Heart right ventricle (tissue), 16 donors: ENCODE measurements at regions not wholly inside any gene's neighbourhood (a gene's known extent, or its start where the extent isn't known, plus 50 kb on each side); places are given as distances from the start of the nearest gene placed in this dataset.
"Not testable (repeated sequence)": the region's sequence is repeated elsewhere in the genome, so short reads cannot be mapped to it uniquely, and the experiment has no call there.

Source experiments
- ATAC-seq, 8 donors: fragments of 200-7000 bp; cut with Tn5 transposase; one replicate each; pipeline ENCODE4 v1.9.1; 2020; ENCODE audit warnings: mild to moderate bottlenecking in 8 of 8, moderate library complexity in 8 of 8, moderate number of reproducible peaks in 1 of 8
- DNase-seq, 2 donors: peaks; one replicate each; pipeline ENCODE4 v3.0.0-alpha.2; 2020
- H3K27ac ChIP-seq, 10 donors: fragments of 200-600 bp; sonication (generic) in 2 of 10; one replicate each; pipeline versions ENCODE4 v1.5.0 to v1.8.0; 2020 to 2022; ENCODE audit warnings: mild to moderate bottlenecking in 3 of 10
- H3K27me3 ChIP-seq, 7 donors: fragments of 200-600 bp; one replicate each; pipeline ENCODE4 v1.8.0; 2021 to 2022; ENCODE audit warnings: mild to moderate bottlenecking in 2 of 7
- H3K36me3 ChIP-seq, 9 donors: fragments of 200-600 bp; sonication (generic) in 1 of 9; one replicate each; pipeline versions ENCODE4 v1.5.0 to v1.8.0; 2020 to 2022; ENCODE audit warnings: mild to moderate bottlenecking in 2 of 9
- H3K4me1 ChIP-seq, 9 donors: fragments of 200-600 bp; sonication (generic) in 1 of 9; one replicate each; pipeline versions ENCODE4 v1.5.0 to v1.8.0; 2020 to 2022; ENCODE audit warnings: mild to moderate bottlenecking in 4 of 9
- H3K4me3 ChIP-seq, 10 donors: fragments of 200-600 bp; sonication (generic) in 2 of 10; one replicate each; pipeline versions ENCODE4 v1.5.0 to v1.8.0; 2020 to 2022; ENCODE audit warnings: mild to moderate bottlenecking in 7 of 10, moderate library complexity in 2 of 10
- H3K9me3 ChIP-seq, 11 donors: fragments of 200-600 bp in 10 of 11; sonication (generic) in 2 of 11; one replicate each; pipeline versions ENCODE4 v1.5.0 to v1.8.0; 2013 to 2022; ENCODE audit warnings: mild to moderate bottlenecking in 2 of 11, control low read depth in 1 of 11, moderate library complexity in 1 of 11
- WGBS, 2 donors: extraction: QIAGEN DNeasy Blood & Tissue Kit; methylation state at CpG; one replicate each; pipeline ENCODE4 v1.1.7; 2013; ENCODE audit warnings: inconsistent platforms in 1 of 2; 5-methylcytosine and 5-hydroxymethylcytosine counted together
- intact Hi-C, 10 donors: fragments of 100-400 bp; cut with DNase I; formaldehyde crosslinking; loops; one replicate each; pipeline versions ENCODE4 v1.11.1 to v1.14.2; 2022
- donor health status: Arrhythmogenic right ventricular cardiomyopathy.
- donor health status: ischemic (EF 13 %, LVEDD 7.1; RV severe dilation, severe dysfunction).
- donor health status: healthy with polysubstance abuse.
- donor health status: DM: no; HTN: yes; CAD: no.
- donor health status: DM: no; HTN: no; CAD: no.
- donor health status: ischemic (EF 25% LVEDD 6.9; RV normal size, moderate dysfunction).
- donor health status: ischemic (EF 25% LVEDD 5.7; RV mildly dilated, moderate dysfunction).
- donor health status: healthy.
- donor health status: DM: yes; HTN: yes; CAD: no.
- donor health status: Ischemic cardiomyopathy.
- donor health status: ischemic (EF 35%, LVEDD 5.7; RV mildly dilated, moderate dysfunction).
- donor health status: nonischemic (EF 11% LVEDD 7.7; RV severe dilation, severe dysfunction).
- donor health status: DM: yes; HTN: yes; CAD: no.
- donor health status: PGD.
- donor health status: ischemic (EF 29% LVEDD 5.4; RV normal size, mild dysfunction).
- donor health status: nonischemic (EF 23%, LVEDD 6.1; RV moderate dilation, normal function).

DNA sequence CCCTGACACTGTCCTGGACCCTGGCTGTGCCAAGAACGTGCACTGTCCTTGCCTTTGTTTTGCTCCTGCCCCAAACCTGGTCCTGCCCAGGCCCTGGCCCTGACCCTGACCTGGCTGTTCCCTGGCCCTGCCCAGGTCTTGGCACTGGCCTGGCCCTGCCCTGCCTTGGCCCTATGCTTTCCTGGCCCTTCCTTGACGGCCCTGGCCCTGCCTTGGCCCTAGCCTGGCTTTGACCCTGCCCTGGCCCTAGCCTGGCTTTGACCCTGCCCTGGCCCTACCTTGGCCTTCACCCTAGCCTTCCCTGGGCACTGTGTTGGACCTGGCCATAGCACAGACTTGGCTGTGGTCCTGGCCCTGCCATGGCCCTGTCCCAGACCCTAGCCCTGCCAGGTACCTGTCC is 252.9 kb downstream of the TP53TG3F start:
- H3K27me3 ChIP-seq, intact Hi-C loops, H3K4me1 ChIP-seq, DNase-seq, H3K27ac ChIP-seq, H3K9me3 ChIP-seq, ATAC-seq, H3K36me3 ChIP-seq, H3K4me3 ChIP-seq: not testable (repeated sequence)
- WGBS, 2 donors, result 30 to 47% methylated on average over 2 of the region's 2 CpGs

DNA sequence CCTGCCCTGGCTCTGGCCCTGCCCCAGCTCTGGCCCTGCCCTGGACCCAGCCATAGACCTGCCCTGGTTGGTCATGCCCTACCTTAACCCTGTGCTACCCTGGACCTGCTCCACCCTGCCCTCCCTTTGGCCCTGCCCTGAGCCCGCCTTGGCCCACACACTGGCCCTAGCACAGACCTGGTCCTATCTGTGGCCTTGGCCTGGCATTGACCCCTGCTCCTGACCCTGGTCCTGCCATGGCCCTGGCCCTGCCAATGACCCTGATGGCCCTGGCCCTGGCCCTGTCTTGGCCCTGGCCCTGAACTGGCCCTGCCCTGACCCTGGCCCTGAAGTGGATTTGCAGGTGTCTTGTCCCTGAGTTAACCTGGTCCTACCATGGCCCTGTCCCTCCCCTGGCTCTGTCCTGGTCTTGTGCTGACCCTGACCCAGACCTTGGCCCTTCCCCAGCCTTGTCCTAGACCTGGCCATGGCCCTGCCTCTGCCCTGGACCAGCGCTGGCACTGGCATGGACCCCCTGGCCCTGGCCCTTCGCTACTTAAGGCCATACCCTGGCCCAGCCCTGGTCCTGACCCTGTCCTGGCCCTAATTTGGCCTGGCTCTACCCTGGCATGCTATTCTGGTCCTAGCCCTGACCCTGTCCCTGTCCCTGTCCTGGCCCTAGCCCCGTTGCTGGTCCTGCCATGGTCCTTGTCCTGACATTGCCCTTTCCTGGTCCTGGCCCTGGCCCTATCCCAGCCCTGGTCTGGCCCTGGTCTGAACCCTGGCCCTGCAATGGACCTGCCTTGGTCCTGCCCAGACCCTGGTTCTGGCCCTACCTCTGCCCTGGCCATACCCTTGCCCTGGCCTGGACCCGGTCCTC is 253.7 kb downstream of the TP53TG3F start:
- H3K36me3 ChIP-seq, H3K9me3 ChIP-seq, DNase-seq, H3K4me3 ChIP-seq, intact Hi-C loops, ATAC-seq, H3K27ac ChIP-seq, H3K27me3 ChIP-seq, H3K4me1 ChIP-seq: not testable (repeated sequence)
- 74 to 75% methylated on average over 5 of the region's 5 CpGs for WGBS, 2 donors

DNA sequence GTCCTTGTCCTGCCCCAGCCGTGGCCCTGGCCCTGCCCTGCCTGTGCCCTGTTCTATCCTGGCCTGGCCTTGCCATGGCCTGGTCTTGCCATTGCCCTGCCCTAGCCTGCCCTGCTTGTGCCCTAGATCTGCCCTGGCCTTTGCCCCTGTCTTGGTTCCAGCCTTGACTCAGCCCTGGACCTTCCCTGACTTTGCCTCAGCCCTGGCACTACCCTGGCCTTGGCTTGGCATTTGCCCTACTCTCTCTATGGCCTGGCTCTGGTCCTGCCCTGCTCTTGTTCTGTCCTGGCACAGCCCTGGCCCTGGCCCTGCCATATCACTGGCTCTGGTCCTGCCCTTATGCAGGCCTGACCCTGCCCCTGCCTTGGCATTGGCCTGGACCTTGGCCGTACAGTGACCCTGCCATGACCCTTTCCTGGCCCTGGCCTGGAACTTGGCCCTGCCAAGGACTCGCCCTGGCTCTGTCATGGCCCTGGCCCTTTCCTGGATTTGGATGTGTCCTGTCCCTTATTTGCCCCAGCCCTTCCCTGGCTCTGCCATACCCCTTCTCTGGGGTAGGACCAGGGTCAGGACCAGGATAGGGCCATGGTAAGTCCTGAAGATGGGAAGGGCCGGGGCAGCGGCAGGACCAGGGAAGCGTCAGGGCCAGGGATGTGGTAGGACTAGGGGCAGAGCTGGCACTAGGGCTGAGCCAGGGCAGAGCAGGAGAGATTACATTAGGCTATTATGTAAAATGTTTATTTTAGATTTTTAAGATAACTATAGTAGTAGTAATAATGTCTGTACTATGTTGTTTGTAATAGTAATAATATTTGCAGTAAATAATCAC is 254.5 kb downstream of the TP53TG3F start:
- WGBS, 2 donors, result 84 to 86% methylated on average over 5 of the region's 6 CpGs
- DNase-seq, ATAC-seq, H3K4me3 ChIP-seq, H3K27me3 ChIP-seq, H3K9me3 ChIP-seq, H3K27ac ChIP-seq, H3K4me1 ChIP-seq, H3K36me3 ChIP-seq, intact Hi-C loops: not testable (repeated sequence)

DNA sequence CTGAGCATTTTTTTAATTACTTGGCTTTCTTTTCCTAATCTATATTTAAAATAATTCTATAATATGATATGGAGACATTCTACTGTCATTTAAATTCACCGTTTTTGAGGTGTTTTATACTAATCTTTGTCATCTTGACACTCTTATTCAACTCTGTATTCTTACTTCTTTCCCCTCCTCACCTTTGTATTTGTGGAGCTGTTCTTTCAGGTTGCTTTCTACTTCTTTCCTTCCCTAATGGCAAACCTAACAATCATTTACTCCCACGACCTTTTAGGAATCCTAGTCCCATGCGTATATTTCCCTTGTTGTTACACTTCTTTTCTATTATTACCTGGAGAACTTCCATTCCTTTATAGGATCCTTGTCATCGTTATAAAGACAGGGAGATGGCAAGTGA is 271.8 kb downstream of the TP53TG3F start:
- H3K27me3 ChIP-seq, H3K4me1 ChIP-seq, H3K4me3 ChIP-seq, H3K36me3 ChIP-seq, H3K9me3 ChIP-seq, H3K27ac ChIP-seq, intact Hi-C loops, DNase-seq, ATAC-seq: not testable (repeated sequence)
- WGBS, 2 donors, result 16 to 28% methylated on average over 3 of the region's 4 CpGs

DNA sequence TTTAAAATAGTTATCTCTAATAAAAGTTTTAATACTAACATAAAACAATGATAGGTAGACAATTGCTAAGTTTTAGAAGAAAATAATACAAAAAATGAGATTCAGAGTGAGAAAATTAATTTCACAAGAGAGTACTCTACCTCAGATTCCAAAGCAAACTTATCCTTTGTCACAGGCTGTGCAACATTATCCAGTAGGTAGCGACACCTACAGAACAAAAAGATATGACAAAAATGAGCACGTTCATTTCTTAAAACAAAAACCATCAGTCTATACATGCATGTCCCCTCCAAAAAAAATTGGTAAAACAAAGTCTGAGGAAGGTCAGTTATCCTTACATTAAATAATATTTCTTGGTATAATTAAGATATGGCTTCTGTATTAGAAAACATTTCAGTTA is 275.2 kb downstream of the TP53TG3F start:
- H3K9me3 ChIP-seq, DNase-seq, intact Hi-C loops, H3K4me1 ChIP-seq, H3K36me3 ChIP-seq, ATAC-seq, H3K27me3 ChIP-seq, H3K4me3 ChIP-seq, H3K27ac ChIP-seq: not testable (repeated sequence)
- 49 to 52% methylated on average over 2 of the region's 2 CpGs for WGBS, 2 donors

DNA sequence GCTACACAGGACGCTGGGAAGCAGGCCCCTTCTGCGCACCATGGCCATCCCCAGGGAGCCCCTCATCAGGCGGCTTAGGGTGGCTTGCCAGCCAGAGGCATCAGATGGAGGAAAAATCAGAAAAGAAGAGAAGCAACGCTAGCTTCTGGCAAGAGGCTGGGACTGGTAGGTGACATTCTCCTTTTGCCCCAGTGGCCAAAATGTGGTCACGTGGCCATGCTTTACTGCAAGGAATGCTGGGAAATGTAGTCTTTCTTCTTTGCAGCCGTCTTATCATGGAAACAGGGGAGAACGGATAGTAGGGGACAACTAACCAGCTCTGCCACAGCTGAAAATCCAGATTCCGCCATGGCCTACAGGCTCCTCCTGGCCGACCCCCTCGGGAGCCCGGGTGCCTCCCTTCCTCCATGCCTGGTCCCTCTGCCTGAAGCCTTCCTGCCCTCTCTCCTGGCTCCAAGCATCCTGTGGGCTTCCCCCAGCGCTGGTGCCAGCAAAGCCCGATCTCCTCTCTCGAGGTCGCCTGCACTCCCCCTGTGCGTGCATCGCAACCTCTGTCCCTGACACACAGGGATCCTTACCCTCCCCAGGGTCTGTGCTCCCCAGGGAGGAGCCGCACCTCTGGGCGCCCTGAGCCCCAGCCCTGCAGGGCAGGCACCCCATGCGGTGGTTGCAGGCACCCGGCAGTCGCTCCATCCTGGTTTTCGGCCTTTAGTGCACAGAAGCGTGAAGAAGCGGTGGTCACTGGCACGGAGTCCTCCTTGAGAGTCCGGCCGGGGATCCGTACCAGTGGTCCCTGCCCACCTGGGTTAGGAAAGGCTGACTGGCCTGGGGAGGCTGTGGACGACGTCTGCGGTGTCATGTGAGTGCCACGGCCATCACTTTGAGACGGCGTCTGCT is 307.7 kb downstream of the TP53TG3F start:
- WGBS, 2 donors, result 82 to 83% methylated on average over 29 to 30 of the region's 35 CpGs
- H3K4me3 ChIP-seq, intact Hi-C loops, H3K4me1 ChIP-seq, H3K27ac ChIP-seq, H3K36me3 ChIP-seq, ATAC-seq, DNase-seq, H3K27me3 ChIP-seq, H3K9me3 ChIP-seq: not testable (repeated sequence)

DNA sequence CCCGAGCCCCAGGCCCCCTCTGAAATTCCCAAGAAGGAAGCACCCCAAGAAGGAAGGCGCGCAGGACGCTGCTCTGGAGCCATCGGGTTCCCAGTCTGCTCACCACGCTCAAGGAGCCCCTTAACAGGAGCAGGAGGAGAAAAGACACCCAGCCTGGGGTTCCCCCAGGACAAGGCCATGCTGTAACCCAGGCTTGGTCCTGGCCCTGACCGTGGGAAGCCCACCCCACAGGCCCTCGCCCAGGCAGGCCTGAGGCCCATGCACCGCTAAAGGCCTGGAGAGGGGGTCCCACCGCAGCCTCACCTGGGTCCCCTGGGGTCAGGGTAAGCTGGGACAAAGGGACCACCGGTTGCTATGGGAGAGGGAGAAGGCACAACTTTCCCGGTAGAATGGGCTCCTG is 309.3 kb downstream of the TP53TG3F start:
- H3K4me1 ChIP-seq, H3K9me3 ChIP-seq, H3K36me3 ChIP-seq, H3K27ac ChIP-seq, H3K27me3 ChIP-seq, intact Hi-C loops, H3K4me3 ChIP-seq, DNase-seq: not testable (repeated sequence)
- ATAC-seq, result peak in 1 of 8 donors; percentile 22
- 96 to 97% methylated on average over 6 to 9 of the region's 12 CpGs for WGBS, 2 donors

DNA sequence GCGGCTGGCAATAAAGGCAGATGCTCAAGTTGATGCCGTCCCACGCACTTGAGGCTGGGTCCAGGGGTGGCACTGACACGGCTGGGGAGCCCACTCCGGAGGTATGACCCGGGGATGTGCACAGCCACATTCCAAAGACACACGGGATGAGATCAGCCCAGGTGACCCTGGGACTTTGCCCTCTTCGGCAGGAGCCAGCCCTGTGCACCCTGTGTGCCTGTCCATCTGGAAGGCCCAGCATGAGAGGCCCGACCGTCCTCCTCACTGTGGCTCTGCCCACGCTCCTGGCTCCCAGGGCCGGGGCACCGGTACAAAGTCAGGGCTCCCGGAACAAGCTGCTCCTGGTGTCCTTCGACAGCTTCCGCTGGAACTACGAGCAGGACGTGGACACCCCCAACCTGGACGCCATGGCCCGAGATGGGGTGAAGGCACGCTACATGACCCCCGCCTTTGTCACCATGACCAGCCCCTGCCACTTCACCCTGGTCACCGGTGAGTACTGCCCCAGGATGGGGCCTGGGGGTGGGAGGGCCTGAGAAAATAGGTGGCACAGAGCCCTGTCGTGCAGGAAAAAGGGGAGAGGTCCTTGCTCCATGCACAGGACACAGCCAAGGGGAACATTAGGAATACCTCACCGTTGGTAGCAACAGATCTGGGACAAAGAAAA is 309.9 kb downstream of the TP53TG3F start:
- DNase-seq, result not testable (repeated sequence)

DNA sequence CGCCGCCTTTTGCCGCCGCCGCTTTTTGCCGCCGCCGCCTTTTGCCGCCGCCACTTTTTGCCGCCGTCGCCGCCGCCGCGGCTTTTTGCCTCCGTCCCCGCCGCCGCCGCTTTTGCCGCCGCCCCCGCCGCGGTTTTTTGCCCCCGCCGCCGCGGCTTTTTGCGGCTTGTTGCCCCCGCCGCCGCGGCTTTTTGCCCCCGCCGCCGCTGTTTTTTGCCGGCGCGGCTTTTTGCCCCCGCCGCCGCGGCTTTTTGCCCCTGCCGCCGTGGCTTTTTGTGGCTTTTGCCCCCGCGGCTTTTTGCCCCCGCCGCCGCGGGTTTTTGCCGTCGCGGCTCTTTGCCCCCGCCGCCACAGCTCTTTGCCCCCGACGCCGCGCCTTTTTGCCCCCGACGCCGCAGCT is 311.1 kb downstream of the TP53TG3F start:
- H3K27ac ChIP-seq, ATAC-seq, DNase-seq, H3K9me3 ChIP-seq, H3K36me3 ChIP-seq, H3K27me3 ChIP-seq, H3K4me3 ChIP-seq, intact Hi-C loops, H3K4me1 ChIP-seq: not testable (repeated sequence)
- WGBS, 2 donors, result 50 to 51% methylated on average over 26 to 66 of the region's 66 CpGs

More for the DNA sequence above, 309.9 kb downstream of the TP53TG3F start:
- H3K27me3 ChIP-seq, H3K4me1 ChIP-seq, H3K9me3 ChIP-seq, H3K36me3 ChIP-seq, H3K4me3 ChIP-seq, H3K27ac ChIP-seq, intact Hi-C loops: not testable (repeated sequence)
- 88 to 92% methylated on average over 11 to 16 of the region's 25 CpGs for WGBS, 2 donors
- ATAC-seq, result peak in 1 of 8 donors; percentile 44

DNA sequence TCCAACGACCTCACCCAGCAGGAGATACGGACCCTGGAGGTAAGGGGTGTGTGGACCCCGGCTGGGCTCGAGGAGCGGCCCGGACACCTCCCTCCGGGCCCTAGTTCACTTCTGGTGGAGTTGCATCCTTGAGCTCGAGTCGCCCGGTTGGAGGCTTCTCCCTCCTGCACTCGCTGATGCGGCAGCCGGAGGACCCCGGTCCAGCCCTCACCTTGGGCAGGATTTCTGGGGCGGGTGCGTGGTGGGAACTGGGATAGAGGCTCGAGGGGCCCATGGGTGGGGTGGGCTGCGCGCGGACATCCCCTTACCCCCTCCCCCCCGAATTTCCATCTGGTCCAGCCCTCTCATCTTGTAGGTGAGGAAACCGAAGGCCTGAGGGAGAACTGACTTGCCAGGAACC is 311.8 kb downstream of the TP53TG3F start:
- H3K27me3 ChIP-seq, H3K4me3 ChIP-seq, ATAC-seq, H3K36me3 ChIP-seq, H3K4me1 ChIP-seq, intact Hi-C loops, H3K9me3 ChIP-seq, DNase-seq, H3K27ac ChIP-seq: not testable (repeated sequence)
- 65 to 67% methylated on average over 15 to 20 of the region's 22 CpGs for WGBS, 2 donors
